Transverse colon (tissue), 4 donors: ENCODE measurements at regions not wholly inside any gene's neighbourhood (a gene's known extent, or its start where the extent isn't known, plus 50 kb on each side); places are given as distances from the start of the nearest gene placed in this dataset.

Experiments
- POLR2A ChIP-seq: fragments of 450-650 bp; IDR thresholded peaks from one replicate; pipeline ENCODE4 v1.6.1; 2016; ENCODE audit warnings: antibody characterized with exemption, mild to moderate bottlenecking, moderate library complexity
- POLR2AphosphoS5 ChIP-seq, 3 donors: sonication (generic); formaldehyde crosslinking; IDR thresholded peaks; one replicate each; pipeline ENCODE4 v1.6.1; 2016; ENCODE audit warnings: antibody characterized with exemption in 3 of 3
- TF ChIP-seq, protein P1 (sequence below), 5 experiments: fragments of 200-600 bp in 3 of 5; fragments of 450-650 bp in 2 of 5; sonication (generic) in 3 of 5; IDR thresholded peaks; 1 replicate in 2 of 5; 2 replicates in 3 of 5; pipeline ENCODE4 v1.5.1; 2016 to 2017; ENCODE audit warnings: antibody characterized with exemption in 5 of 5, inconsistent platforms in 3 of 5, mild to moderate bottlenecking in 2 of 5, moderate library complexity in 1 of 5

GRCh38 chr13:80965097-80965496 lies 624.2 kb upstream of the SPRY2 start:
- TF ChIP-seq, protein P1, sequence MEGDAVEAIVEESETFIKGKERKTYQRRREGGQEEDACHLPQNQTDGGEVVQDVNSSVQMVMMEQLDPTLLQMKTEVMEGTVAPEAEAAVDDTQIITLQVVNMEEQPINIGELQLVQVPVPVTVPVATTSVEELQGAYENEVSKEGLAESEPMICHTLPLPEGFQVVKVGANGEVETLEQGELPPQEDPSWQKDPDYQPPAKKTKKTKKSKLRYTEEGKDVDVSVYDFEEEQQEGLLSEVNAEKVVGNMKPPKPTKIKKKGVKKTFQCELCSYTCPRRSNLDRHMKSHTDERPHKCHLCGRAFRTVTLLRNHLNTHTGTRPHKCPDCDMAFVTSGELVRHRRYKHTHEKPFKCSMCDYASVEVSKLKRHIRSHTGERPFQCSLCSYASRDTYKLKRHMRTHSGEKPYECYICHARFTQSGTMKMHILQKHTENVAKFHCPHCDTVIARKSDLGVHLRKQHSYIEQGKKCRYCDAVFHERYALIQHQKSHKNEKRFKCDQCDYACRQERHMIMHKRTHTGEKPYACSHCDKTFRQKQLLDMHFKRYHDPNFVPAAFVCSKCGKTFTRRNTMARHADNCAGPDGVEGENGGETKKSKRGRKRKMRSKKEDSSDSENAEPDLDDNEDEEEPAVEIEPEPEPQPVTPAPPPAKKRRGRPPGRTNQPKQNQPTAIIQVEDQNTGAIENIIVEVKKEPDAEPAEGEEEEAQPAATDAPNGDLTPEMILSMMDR (IDR thresholded peaks at IDR 0.05), result no peak
- TF ChIP-seq POLR2AphosphoS5 (IDR thresholded peaks at IDR 0.05), result no peak
- no peak for TF ChIP-seq POLR2A
